Esophagus squamous epithelium (tissue), 4 donors: ENCODE measurements at regions not wholly inside any gene's neighbourhood (a gene's known extent, or its start where the extent isn't known, plus 50 kb on each side); places are given as distances from the start of the nearest gene placed in this dataset.

Experiments used
- CTCF ChIP-seq, 6 experiments: fragments of 450-650 bp in 4 of 6; fragments of 200-600 bp in 2 of 6; sonication (generic) in 2 of 6; IDR thresholded peaks; one replicate each; pipeline ENCODE4 v1.5.1; 2016 to 2019; ENCODE audit warnings: antibody characterized with exemption in 6 of 6, mild to moderate bottlenecking in 4 of 6, moderate library complexity in 4 of 6
- POLR2A ChIP-seq, 4 donors: fragments of 450-650 bp; IDR thresholded peaks; one replicate each; pipeline ENCODE4 v1.6.1; 2017; ENCODE audit warnings: antibody characterized with exemption in 4 of 4, mild to moderate bottlenecking in 4 of 4, moderate library complexity in 3 of 4

DNA sequence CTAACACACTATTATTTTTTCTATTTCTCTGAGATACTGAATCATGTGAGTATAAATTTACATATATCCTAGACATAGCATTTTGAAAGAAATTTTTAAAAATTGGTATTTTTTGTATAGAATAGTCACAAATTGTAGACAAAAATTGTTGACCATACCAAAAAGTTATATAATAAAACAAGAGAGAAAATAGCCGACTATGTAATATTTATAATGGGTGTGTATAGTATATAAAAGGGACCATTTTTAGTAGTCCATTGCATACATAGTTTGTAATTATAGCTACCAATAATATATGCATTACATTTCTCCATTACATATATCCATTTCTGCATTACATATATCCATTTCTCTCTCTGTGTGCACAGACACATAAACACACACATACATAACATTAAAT, 590.2 kb downstream of the TMTC2 start:
- TF ChIP-seq CTCF (IDR thresholded peaks at IDR 0.05) (no peak), POLR2A (IDR thresholded peaks at IDR 0.05) (no peak)
